ENCODE measurements at regions not wholly inside any gene's neighbourhood (a gene's known extent, or its start where the extent isn't known, plus 50 kb on each side); places are given as distances from the start of the nearest gene placed in this dataset.
"Not testable (repeated sequence)": the region's sequence is repeated elsewhere in the genome, so short reads cannot be mapped to it uniquely, and the experiment has no call there.

DNA sequence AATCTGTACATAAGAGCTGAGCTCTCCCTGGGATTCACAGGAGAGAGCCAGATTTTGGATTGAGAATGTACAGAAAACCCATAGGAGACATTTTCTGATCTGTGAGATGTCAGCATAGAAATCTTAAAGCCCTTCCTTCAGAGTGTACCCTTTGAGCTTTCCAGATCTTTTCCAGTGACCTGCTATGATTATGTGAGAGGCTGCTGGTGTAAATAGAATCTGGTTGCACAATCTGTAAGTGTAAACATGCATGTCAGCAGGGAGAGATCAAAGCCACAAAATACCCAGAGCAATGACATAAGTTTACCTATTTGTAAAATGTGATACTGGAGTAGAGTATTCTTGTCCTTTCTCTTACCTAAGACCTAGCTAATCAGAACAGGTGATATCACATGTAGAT is 471.9 kb downstream of the FOXD4L5 start:
- H3K27ac ChIP-seq; H3K4me3 ChIP-seq; H3K36me3 ChIP-seq; DNase-seq (ENCODE audit: low spot score in 2 of 2); intact Hi-C loops (cut with DNase I; ENCODE audit: low total_unique reads); H3K27me3 ChIP-seq; H3K4me1 ChIP-seq; H3K9me3 ChIP-seq: not testable (repeated sequence)

DNA sequence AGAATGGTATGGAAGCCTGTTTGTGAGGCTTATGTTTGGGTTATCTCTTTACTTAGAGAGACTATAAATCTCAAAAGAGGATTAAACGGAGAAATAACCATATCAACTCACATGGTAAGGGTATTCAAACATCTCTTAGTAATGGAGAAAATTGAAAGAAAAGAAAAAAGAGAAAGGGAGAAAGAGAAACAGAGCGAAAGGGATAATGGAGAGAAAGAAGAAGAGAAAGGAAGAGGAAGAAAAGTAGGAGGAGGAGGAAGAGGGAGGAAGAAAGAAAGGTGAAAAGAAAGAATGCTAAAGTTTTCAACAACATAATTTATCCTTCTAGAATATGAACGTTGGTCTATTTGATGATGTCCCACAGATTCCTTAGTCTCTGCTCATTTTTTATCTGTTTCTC is 506.3 kb downstream of the FOXD4L5 start:
- H3K27me3 ChIP-seq; DNase-seq (ENCODE audit: low spot score in 2 of 2); H3K27ac ChIP-seq; H3K9me3 ChIP-seq; H3K4me3 ChIP-seq; H3K4me1 ChIP-seq; intact Hi-C loops (cut with DNase I; ENCODE audit: low total_unique reads); H3K36me3 ChIP-seq: not testable (repeated sequence)

GRCh38 chr9:64776269-64776668 is 508.7 kb downstream of the FOXD4L5 start:
- H3K27ac ChIP-seq; H3K4me3 ChIP-seq; DNase-seq (ENCODE audit: low spot score in 2 of 2); intact Hi-C loops (cut with DNase I; ENCODE audit: low total_unique reads); H3K36me3 ChIP-seq; H3K9me3 ChIP-seq; H3K4me1 ChIP-seq; H3K27me3 ChIP-seq: not testable (repeated sequence)

- H3K27ac ChIP-seq; H3K36me3 ChIP-seq; H3K9me3 ChIP-seq; intact Hi-C loops (cut with DNase I; ENCODE audit: low total_unique reads); DNase-seq (ENCODE audit: low spot score in 2 of 2); H3K4me1 ChIP-seq; H3K27me3 ChIP-seq: not testable (repeated sequence)
- H3K4me3 ChIP-seq, result peak overlapping the region; percentile 28 to 59 (median 37)
Observed at GRCh38 chr9:64774813-64775793, 509.9 kb downstream of the FOXD4L5 start.

DNA sequence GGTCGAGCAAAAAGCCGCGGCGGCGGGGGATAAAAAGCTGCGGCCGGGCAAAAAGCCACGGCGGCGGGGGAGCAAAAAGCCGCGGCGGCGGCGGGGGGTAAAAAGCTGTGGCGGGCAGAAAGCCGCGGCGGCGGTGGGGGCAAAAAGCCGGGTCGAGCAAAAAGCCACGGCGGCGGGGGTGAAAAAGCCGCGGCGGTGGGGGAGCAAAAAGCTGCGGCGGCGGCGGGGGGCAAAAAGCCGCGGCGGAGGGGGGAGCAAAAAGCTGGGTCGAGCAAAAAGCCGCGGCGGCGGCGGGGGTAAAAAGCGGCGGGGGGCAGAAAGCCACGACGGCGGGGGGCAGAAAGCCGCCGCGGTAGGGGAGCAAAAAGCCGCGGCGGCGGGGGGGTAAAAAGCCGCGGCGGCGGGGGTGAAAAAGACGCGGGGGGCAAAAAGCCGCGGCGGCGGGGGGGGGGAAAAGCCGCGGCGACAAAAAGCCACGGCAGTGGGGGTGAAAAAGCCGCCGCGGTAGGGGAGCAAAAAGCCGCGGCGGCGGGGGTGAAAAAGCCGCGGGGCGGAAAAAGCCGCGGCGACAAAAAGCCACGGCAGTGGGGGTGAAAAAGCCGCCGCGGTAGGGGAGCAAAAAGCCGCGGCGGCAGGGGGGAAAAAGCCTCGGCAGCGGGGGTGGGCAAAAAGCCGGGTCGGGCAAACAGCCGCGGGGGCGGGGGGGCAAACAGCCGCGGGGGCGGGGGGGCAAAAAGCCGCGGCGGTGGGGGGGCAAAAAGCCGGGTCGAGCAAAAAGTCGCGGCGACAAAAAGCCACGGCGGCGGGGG is 510.8 kb downstream of the FOXD4L5 start:
- H3K27ac ChIP-seq; H3K9me3 ChIP-seq; H3K27me3 ChIP-seq; DNase-seq (ENCODE audit: low spot score in 2 of 2); H3K36me3 ChIP-seq; H3K4me1 ChIP-seq; intact Hi-C loops (cut with DNase I; ENCODE audit: low total_unique reads): not testable (repeated sequence)
- H3K4me3 ChIP-seq, result peak overlapping the region; percentile 28 to 59 (median 37)

DNA sequence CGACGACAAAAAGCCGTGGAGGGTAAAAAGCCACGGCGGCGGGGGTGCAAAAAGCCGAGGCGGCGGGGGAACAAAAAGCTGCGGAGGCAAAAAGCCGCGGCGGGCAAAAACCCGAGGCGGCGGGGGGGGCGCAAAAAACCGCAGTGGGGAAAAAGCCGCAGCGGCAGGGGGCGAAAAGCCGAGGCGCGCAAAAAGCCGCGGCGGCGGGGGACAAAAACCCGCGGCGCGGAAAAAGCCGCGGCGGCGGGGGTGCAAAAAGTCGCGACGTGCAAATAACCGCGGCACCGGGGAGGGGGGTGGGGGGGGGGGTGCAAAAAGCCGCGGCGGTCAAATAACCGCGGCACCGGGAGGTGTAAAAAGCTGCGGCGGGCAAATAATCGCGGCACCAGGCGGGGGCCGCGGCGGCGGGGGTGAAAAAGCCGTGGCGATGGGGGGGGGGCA is 511.5 kb downstream of the FOXD4L5 start:
- Histone ChIP-seq H3K4me1 (no peaks in the 10 kb centered on the region), H3K9me3 (no peaks in the 10 kb centered on the region), H3K27ac (no peak overlapping the region), H3K36me3 (no peaks in the 10 kb centered on the region), H3K27me3 (no peaks in the 10 kb centered on the region), H3K4me3 (peak overlapping the region; percentile 28 to 59 (median 37))
- intact Hi-C loops (cut with DNase I; ENCODE audit: low total_unique reads), result no loop called here
- TF ChIP-seq POLR2AphosphoS5 (IDR thresholded peaks at IDR 0.05) (no peak), POLR2A (IDR thresholded peaks at IDR 0.05) (no peak)
- DNase-seq (ENCODE audit: low spot score in 2 of 2), result no peak

- intact Hi-C loops (cut with DNase I; ENCODE audit: low total_unique reads), result not testable (repeated sequence)
Observed at GRCh38 chr9:64772751-64773331, 512.2 kb downstream of the FOXD4L5 start.

GRCh38 chr9:64772123-64772736 is 512.8 kb downstream of the FOXD4L5 start:
- H3K27ac ChIP-seq; H3K36me3 ChIP-seq; H3K4me1 ChIP-seq; DNase-seq (ENCODE audit: low spot score in 2 of 2); H3K9me3 ChIP-seq; H3K4me3 ChIP-seq; intact Hi-C loops (cut with DNase I; ENCODE audit: low total_unique reads); H3K27me3 ChIP-seq: not testable (repeated sequence)

More at GRCh38 chr9:64772751-64773331, 512.2 kb downstream of the FOXD4L5 start:
- peak overlapping the region; percentile 28 to 59 (median 37) for H3K4me3 ChIP-seq
- H3K27me3 ChIP-seq; DNase-seq (ENCODE audit: low spot score in 2 of 2); H3K27ac ChIP-seq; H3K36me3 ChIP-seq; H3K4me1 ChIP-seq; H3K9me3 ChIP-seq: not testable (repeated sequence)
